Neural progenitor cell (in vitro differentiated cells): ENCODE measurements at regions not wholly inside any gene's neighbourhood (a gene's known extent, or its start where the extent isn't known, plus 50 kb on each side); places are given as distances from the start of the nearest gene placed in this dataset.

Experiments
- DNase-seq: peaks from one replicate; pipeline ENCODE4 v3.0.0-alpha.2; 2016; ENCODE audit warnings: low spot score
- H2AFZ ChIP-seq: fragments of 200-600 bp; sonication (generic); replicated peaks from 2 replicates; pipeline ENCODE4 v1.6.1; 2016; ENCODE audit warnings: antibody characterized with exemption
- H3F3A ChIP-seq: fragments of 200-600 bp; sonication (generic); 2 replicates; pipeline ENCODE4 v1.6.1; 2016; ENCODE audit warnings: antibody characterized with exemption, low read depth
- H3K27ac ChIP-seq: fragments of 200-600 bp; sonication (generic); 2 replicates; pipeline ENCODE4 v1.5.1; 2016; ENCODE audit warnings: mild to moderate bottlenecking
- H3K27me3 ChIP-seq: fragments of 200-600 bp; sonication (generic); 2 replicates; pipeline ENCODE4 v1.6.1; 2016; ENCODE audit warnings: mild to moderate bottlenecking, moderate library complexity
- H3K36me3 ChIP-seq: fragments of 200-600 bp; sonication (generic); 2 replicates; pipeline ENCODE4 v1.5.1; 2016
- H3K4me1 ChIP-seq: fragments of 200-600 bp; sonication (generic); 2 replicates; pipeline ENCODE4 v1.6.1; 2016; ENCODE audit warnings: mixed run types
- H3K4me2 ChIP-seq: fragments of 200-600 bp; sonication (generic); 2 replicates; pipeline ENCODE4 v1.6.1; 2016
- H3K4me3 ChIP-seq: fragments of 200-600 bp; sonication (generic); 2 replicates; pipeline ENCODE4 v1.5.1; 2016
- H3K79me2 ChIP-seq: fragments of 200-600 bp; sonication (generic); 2 replicates; pipeline ENCODE4 v1.6.1; 2016; ENCODE audit warnings: low read depth
- H3K9ac ChIP-seq: fragments of 200-600 bp; sonication (generic); 2 replicates; pipeline ENCODE4 v1.6.1; 2016
- H3K9me3 ChIP-seq: fragments of 200-600 bp; sonication (generic); 2 replicates; pipeline ENCODE4 v1.5.1; 2016; ENCODE audit warnings: low read depth
- H4K20me1 ChIP-seq: fragments of 200-600 bp; sonication (generic); 2 replicates; pipeline ENCODE4 v1.6.1; 2016; ENCODE audit warnings: low read depth
- H3K27ac Mint-ChIP-seq: 3 replicates; pipeline ENCODE4 v1.8.0; 2021; ENCODE audit warnings: mixed read lengths
- H3K27me3 Mint-ChIP-seq: 2 replicates; pipeline ENCODE4 v1.8.0; 2022; ENCODE audit warnings: low read depth, mild to moderate bottlenecking, inconsistent platforms, moderate library complexity, mixed read lengths; ENCODE audit not compliant: insufficient read depth
- H3K36me3 Mint-ChIP-seq: 3 replicates; pipeline ENCODE4 v1.8.0; 2021; ENCODE audit warnings: mixed read lengths
- H3K4me1 Mint-ChIP-seq: 3 replicates; pipeline ENCODE4 v1.8.0; 2021; ENCODE audit warnings: mixed read lengths
- H3K4me3 Mint-ChIP-seq: 3 replicates; pipeline ENCODE4 v1.8.0; 2021; ENCODE audit warnings: mild to moderate bottlenecking, moderate library complexity, mixed read lengths
- H3K9me3 Mint-ChIP-seq: 3 replicates; pipeline ENCODE4 v1.8.0; 2020; ENCODE audit warnings: mixed read lengths
- EZH2 ChIP-seq: fragments of 200-600 bp; sonication (generic); IDR thresholded peaks from 2 replicates; pipeline ENCODE4 v1.6.1; 2017; ENCODE audit warnings: antibody characterized with exemption, mild to moderate bottlenecking, moderate library complexity
- EZH2phosphoT487 ChIP-seq: fragments of 200-600 bp; sonication (generic); IDR thresholded peaks from 2 replicates; pipeline ENCODE4 v1.6.1; 2017; ENCODE audit warnings: antibody characterized with exemption
- TF ChIP-seq, protein P1 (sequence below): fragments of 200-600 bp; sonication (generic); IDR thresholded peaks from 2 replicates; pipeline ENCODE4 v1.5.1; 2017; ENCODE audit warnings: antibody characterized with exemption, mild to moderate bottlenecking

DNA sequence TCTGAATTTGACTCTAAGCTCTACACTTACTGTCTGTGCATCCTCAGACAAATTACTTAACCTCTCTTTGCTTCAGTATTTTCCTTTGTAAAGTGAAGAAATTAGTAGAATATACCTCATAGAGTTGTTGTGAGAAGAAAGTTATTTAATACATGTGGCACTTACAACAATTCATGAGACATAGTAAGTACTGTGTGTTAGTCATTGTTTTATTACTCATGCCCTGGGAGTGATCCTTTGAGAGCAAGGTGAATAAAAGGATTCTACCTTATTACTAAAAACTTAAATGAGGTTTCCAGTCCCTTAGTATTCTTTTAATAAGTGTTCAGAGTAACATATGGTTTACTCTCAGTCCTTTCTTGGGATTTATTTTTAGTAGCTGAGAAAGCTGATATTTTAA is 233.6 kb upstream of the MAP3K7 start:
- TF ChIP-seq EZH2phosphoT487 (no peak), EZH2 (no peak)
- TF ChIP-seq, protein P1, sequence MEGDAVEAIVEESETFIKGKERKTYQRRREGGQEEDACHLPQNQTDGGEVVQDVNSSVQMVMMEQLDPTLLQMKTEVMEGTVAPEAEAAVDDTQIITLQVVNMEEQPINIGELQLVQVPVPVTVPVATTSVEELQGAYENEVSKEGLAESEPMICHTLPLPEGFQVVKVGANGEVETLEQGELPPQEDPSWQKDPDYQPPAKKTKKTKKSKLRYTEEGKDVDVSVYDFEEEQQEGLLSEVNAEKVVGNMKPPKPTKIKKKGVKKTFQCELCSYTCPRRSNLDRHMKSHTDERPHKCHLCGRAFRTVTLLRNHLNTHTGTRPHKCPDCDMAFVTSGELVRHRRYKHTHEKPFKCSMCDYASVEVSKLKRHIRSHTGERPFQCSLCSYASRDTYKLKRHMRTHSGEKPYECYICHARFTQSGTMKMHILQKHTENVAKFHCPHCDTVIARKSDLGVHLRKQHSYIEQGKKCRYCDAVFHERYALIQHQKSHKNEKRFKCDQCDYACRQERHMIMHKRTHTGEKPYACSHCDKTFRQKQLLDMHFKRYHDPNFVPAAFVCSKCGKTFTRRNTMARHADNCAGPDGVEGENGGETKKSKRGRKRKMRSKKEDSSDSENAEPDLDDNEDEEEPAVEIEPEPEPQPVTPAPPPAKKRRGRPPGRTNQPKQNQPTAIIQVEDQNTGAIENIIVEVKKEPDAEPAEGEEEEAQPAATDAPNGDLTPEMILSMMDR: no peak
- peaks cover 5% of the 10 kb centered on the region for H3K27me3 Mint-ChIP-seq

DNA sequence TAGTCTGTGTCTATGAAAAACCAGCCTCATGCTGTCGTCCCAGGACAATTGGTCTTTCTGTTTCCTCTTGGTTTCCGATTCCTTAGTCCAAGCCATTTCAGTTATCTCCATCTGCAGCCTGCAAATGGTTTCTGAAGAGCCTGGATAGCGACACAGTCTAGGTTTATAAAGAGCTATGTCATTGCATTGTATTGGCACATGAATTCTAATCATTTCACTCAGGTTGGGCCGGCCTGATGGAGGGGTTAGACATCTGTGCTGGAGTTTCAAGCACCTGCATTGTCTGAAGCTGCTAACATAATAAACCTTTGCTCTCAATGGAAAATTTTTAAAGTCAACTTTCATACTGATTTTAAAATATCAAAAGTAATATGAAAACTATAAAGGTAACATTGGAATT is 232.6 kb upstream of the MAP3K7 start:
- no peak overlapping the region for H3K9ac ChIP-seq
- H3K4me2 ChIP-seq: no peak overlapping the region
- no peak overlapping the region for H3K27ac ChIP-seq
- no peaks in the 10 kb centered on the region for H3K27me3 ChIP-seq
- no peak for DNase-seq
- Mint-ChIP-seq H3K4me1 (peaks cover 4% of the 10 kb centered on the region), H3K9me3 (peaks cover 2% of the 10 kb centered on the region), H3K4me3 (no peak overlapping the region), H3K27me3 (peaks cover 5% of the 10 kb centered on the region), H3K36me3 (no peaks in the 10 kb centered on the region), H3K27ac (no peak overlapping the region)
- H3K36me3 ChIP-seq: no peaks in the 10 kb centered on the region
- no peaks in the 10 kb centered on the region for H3F3A ChIP-seq
- no peak overlapping the region for H3K4me3 ChIP-seq
- peaks cover 7% of the 10 kb centered on the region for H3K4me1 ChIP-seq
- TF ChIP-seq EZH2phosphoT487 (no peak), EZH2 (no peak)
- TF ChIP-seq, protein P1: no peak
- H3K79me2 ChIP-seq: no peaks in the 10 kb centered on the region
- no peaks in the 10 kb centered on the region for H3K9me3 ChIP-seq
- peak overlapping the region; percentile 65 for H2AFZ ChIP-seq
- H4K20me1 ChIP-seq: no peaks in the 10 kb centered on the region

More for the DNA sequence above, 233.6 kb upstream of the MAP3K7 start:
- Mint-ChIP-seq H3K4me1 (peaks cover 4% of the 10 kb centered on the region), H3K36me3 (no peaks in the 10 kb centered on the region), H3K27ac (no peak overlapping the region), H3K9me3 (no peaks in the 10 kb centered on the region), H3K4me3 (no peak overlapping the region)
- H3K4me2 ChIP-seq: no peak overlapping the region
- H4K20me1 ChIP-seq: no peaks in the 10 kb centered on the region
- H3K4me1 ChIP-seq: peaks cover 7% of the 10 kb centered on the region
- no peaks in the 10 kb centered on the region for H3F3A ChIP-seq
- no peaks in the 10 kb centered on the region for H3K79me2 ChIP-seq
- H3K27ac ChIP-seq: no peak overlapping the region
- H3K4me3 ChIP-seq: no peak overlapping the region
- no peak overlapping the region for H3K9ac ChIP-seq
- no peak for DNase-seq
- no peak overlapping the region for H2AFZ ChIP-seq
- no peaks in the 10 kb centered on the region for H3K9me3 ChIP-seq
- no peaks in the 10 kb centered on the region for H3K36me3 ChIP-seq
- no peaks in the 10 kb centered on the region for H3K27me3 ChIP-seq

DNA sequence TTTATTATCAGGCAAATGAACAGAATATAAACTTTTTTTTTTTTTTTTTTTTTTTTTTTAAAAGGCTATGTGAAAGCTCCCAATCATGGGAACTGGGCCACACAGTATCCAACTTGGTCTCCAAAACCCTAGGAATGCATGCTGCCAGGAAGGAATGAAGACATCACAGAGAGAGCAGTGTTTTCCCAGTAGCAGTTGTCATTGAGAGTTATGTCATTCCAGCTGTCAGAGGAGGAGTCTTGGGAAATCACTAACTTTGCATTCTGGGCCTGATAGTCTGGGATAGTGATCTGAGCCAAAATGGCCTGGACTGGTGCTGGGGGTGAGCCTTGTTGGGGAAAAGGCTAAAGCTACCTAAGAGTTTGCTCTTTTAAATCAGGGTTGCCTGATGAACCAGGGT is 231.3 kb upstream of the MAP3K7 start:
- Histone ChIP-seq H3K79me2 (no peaks in the 10 kb centered on the region), H4K20me1 (no peaks in the 10 kb centered on the region), H3K9me3 (no peaks in the 10 kb centered on the region), H3K27ac (no peak overlapping the region), H2AFZ (peak overlapping the region; percentile 39), H3K4me2 (no peak overlapping the region), H3F3A (no peaks in the 10 kb centered on the region), H3K4me3 (no peak overlapping the region), H3K27me3 (no peaks in the 10 kb centered on the region), H3K36me3 (no peaks in the 10 kb centered on the region), H3K4me1 (peaks cover 7% of the 10 kb centered on the region), H3K9ac (no peak overlapping the region)
- Mint-ChIP-seq H3K9me3 (peaks cover 9% of the 10 kb centered on the region), H3K27me3 (peaks cover 5% of the 10 kb centered on the region), H3K4me1 (peaks cover 4% of the 10 kb centered on the region), H3K36me3 (no peaks in the 10 kb centered on the region), H3K27ac (no peak overlapping the region), H3K4me3 (no peak overlapping the region)
- TF ChIP-seq, protein P1: no peak
- TF ChIP-seq EZH2phosphoT487 (no peak), EZH2 (no peak)
- no peak for DNase-seq
